DOHH2 (cell line): ENCODE measurements at regions not wholly inside any gene's neighbourhood (a gene's known extent, or its start where the extent isn't known, plus 50 kb on each side); places are given as distances from the start of the nearest gene placed in this dataset.

ENCODE experiments used
- EZH2phosphoT487 ChIP-seq: fragments of 200-600 bp; sonication (generic); IDR thresholded peaks from 2 replicates; pipeline ENCODE4 v1.6.1; 2017; ENCODE audit warnings: borderline replicate concordance, mild to moderate bottlenecking, antibody characterized with exemption, low read length, moderate library complexity, mixed read lengths
- TF ChIP-seq, protein P1 (sequence below): fragments of 200-600 bp; sonication (generic); IDR thresholded peaks from one replicate; pipeline ENCODE4 v1.5.1; 2014; ENCODE audit warnings: antibody characterized with exemption, mild to moderate bottlenecking, low read depth, low read length; ENCODE audit not compliant: poor library complexity, severe bottlenecking

DNA sequence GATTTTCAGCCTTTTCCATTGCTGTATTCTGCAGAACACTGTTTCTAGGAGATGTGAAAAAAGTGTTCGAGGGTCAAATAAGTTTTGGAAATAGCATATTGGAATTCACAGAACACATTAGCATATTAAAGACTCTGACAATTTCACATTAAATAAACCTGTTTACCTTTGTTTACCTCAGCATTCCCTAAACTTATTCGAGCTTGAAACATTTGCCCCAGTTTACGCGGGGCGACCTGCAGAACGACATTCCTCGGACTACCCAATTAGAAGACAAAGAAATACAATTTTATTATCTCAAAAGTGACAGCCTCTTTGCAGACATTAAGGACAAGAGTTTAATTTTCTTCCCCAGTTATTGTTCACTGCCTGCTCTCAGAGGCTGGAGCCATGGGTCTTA lies 110.3 kb upstream of the NFIB start:
- TF ChIP-seq, protein P1, sequence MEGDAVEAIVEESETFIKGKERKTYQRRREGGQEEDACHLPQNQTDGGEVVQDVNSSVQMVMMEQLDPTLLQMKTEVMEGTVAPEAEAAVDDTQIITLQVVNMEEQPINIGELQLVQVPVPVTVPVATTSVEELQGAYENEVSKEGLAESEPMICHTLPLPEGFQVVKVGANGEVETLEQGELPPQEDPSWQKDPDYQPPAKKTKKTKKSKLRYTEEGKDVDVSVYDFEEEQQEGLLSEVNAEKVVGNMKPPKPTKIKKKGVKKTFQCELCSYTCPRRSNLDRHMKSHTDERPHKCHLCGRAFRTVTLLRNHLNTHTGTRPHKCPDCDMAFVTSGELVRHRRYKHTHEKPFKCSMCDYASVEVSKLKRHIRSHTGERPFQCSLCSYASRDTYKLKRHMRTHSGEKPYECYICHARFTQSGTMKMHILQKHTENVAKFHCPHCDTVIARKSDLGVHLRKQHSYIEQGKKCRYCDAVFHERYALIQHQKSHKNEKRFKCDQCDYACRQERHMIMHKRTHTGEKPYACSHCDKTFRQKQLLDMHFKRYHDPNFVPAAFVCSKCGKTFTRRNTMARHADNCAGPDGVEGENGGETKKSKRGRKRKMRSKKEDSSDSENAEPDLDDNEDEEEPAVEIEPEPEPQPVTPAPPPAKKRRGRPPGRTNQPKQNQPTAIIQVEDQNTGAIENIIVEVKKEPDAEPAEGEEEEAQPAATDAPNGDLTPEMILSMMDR = no peak
- no peak for TF ChIP-seq EZH2phosphoT487
